GM12865 (cell line): ENCODE measurements at regions not wholly inside any gene's neighbourhood (a gene's known extent, or its start where the extent isn't known, plus 50 kb on each side); places are given as distances from the start of the nearest gene placed in this dataset.

ENCODE experiments used
- DNase-seq: peaks from one replicate; pipeline ENCODE4 v3.0.0; 2010; ENCODE audit warnings: low read depth
- H3K4me3 ChIP-seq: 2 replicates; pipeline ENCODE4 v1.5.1; 2011; ENCODE audit warnings: mild to moderate bottlenecking, low read depth, low read length, control low read depth
- CTCF ChIP-seq: IDR thresholded peaks from 2 replicates; pipeline ENCODE4 v1.5.1; 2011; ENCODE audit warnings: low read length, control low read depth, low read depth, inconsistent platforms; ENCODE audit not compliant: insufficient read depth; ENCODE audit errors: missing control alignments

- no peak for DNase-seq
- TF ChIP-seq CTCF: no peak
- H3K4me3 ChIP-seq: no peak overlapping the region
Observed at GRCh38 chr7:16284581-16284980, 136.8 kb downstream of the CRPPA start.

GRCh38 chr7:16278167-16278787 is 143.1 kb downstream of the CRPPA start:
- DNase-seq: no peak
- TF ChIP-seq CTCF: no peak
- no peak overlapping the region for H3K4me3 ChIP-seq

DNA sequence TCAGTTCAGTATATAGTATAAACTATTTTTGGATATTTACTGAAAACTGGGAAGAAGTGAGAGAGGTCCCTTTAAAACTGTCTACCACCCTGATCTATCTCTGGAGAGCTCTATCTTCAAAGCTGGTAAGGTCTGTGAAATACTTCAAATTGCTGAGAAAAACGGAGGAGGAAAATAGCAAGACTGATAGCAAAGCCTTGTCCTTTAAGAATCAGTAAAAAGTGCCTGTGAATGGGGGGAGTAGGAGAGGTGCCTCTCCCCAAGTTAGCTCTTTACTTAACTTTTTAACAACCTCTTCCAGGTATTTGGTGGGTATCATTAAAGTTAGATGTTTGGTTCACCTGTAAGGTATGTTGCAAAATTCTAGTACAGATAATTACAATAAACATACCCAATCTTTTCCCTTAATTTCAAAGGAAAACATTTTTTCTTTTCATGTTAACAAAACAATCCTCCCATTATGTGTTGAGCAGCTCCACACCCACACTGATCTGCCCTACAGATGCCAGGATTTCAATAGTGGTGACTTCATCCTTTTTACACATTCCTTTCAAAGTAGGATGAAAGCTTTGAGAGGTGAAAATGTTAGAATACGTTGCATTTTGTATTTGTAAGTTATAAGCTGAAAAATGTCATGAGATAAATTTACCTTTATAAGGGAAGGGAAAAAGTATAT is 149.2 kb downstream of the CRPPA start:
- TF ChIP-seq CTCF: no peak
- no peak overlapping the region for H3K4me3 ChIP-seq
- no peak for DNase-seq

DNA sequence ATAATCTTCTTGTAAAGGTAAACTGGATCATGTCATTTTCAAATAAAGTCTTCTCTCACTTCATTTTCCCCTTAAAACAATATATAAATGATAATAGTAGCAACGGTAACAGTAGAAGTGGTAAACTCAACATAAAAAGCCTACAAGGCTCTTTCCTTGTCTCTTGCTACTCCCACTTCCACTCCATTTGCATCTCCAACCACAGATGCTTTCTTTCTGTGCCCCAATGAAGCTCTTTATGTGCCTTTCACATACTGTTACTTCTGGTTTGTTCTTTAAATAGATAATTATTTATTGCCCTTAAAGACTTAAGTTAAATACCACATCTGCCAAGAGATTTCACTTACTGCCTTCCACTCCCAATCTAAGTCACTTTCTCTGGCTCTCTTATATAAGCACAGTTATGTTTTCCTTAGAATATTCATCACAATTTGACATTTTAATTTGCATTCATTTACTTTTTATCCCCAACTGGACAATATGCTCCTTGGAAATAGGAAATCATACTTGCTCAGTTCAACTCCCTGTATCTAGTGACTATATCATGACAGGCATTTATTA is 149.9 kb downstream of the CRPPA start:
- TF ChIP-seq CTCF: no peak
- H3K4me3 ChIP-seq: no peak overlapping the region

DNA sequence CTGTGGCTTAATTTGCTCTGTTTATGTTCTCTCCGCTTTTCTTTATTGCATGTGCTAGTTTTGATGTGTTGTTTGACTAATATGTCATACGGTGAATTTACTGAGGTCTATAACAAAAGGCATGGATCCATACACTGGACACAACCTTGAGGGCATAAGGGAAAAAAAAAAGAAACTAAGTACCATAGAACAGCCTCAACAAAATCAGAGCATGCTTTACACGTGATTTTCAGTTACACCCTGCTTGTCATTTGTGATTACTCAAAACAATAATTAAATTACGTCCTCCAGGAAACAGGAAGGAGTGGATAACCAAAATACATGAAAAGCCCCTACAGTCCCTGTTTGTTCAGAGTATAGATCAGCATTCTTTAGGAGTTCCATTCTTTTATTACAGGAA is 150.5 kb downstream of the CRPPA start:
- no peak for TF ChIP-seq CTCF
- DNase-seq: no peak
- no peak overlapping the region for H3K4me3 ChIP-seq

More for the DNA sequence above, 149.9 kb downstream of the CRPPA start:
- DNase-seq: no peak

DNA sequence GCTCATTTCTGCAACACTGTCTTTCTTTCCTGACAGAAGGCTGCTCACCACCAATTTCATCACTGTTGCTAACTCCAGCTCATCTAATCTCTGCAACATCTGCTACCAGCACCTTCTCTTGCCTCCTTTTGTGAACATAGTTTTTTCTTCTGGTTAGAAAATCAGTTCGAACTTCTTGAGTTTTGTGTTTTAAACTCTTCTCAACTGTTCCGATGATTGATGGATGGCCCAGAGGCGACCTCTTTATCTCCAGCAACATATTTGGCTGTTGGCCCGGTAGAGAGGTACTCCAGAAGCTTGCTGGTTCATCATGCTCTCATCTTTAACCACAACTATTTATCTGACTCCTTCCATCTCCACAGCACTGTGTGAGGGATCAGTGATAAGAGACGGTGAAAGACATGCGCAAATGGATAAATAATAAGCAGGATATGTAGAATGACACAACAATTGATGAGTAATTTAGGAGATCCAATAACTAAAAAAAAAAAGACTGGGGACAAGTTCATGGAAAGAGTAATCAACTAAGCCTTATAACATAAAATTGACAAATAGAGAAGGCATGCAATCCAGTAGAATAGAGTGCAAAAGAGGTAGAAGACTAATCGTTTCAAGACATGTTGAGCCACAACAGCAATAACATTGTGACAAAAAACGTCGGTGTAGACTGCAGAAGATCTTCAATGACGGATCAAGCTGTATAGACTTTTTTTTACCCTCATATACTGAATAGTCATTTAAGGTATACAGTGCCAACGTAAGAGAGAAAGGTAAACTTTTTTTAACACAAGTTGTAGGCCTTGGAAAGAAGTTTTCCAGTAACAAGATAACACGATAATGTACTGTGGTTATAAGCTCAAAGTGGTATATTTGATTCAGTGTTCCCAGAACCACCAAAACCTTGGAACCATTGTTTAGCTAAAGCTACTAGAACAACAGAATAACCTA is 152.2 kb downstream of the CRPPA start:
- no peak overlapping the region for H3K4me3 ChIP-seq
- DNase-seq: no peak
- TF ChIP-seq CTCF: no peak
